ENCODE measurements at regions not wholly inside any gene's neighbourhood (a gene's known extent, or its start where the extent isn't known, plus 50 kb on each side); places are given as distances from the start of the nearest gene placed in this dataset.

DNA sequence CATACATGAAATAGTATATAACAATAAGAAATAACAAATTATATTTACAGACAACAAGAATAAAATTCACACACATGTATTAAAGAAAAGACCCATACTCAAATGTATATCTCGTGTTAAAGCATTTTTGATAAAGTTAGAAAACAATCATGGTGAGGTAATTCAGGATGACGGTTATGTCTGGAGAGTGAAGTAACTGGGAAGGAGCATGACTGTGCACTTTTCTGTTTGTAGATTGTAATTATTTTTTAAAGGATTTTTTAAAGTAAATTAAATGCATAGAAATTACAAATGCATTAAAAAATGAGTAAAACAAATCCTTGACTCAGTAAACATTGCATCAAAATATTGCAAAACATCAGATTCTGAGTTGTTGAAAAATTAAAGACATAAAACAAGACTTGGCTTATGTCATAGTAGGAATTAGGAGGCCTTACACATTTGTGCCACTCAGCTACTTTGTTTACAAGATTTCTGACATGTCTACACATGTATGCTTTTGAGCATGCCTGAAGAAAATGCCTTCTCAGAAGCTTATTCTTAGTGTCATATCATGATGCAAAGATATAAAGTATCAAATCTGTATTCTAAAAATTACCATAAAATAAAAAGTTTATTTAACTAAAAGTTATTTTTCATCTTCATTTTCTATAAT is 1325.1 kb downstream of the SLC16A7 start:
- no peak overlapping the region for H3K4me3 Mint-ChIP-seq
- WGBS (ENCODE audit: insufficient coverage): no CpG with 5 or more reads among the region's 2 CpGs
- no peak overlapping the region for H3K27ac Mint-ChIP-seq
- no peaks in the 10 kb centered on the region for H3K9me3 ChIP-seq (replicated peaks in 1 of 2; ENCODE audit: control insufficient read depth in 1 of 2, insufficient read depth in 1 of 2, low read length in 2 of 2)
- no peak overlapping the region for H3K27ac ChIP-seq (ENCODE audit: low read depth in 1 of 2, low read length in 2 of 2)
- no peaks in the 10 kb centered on the region for H3K79me2 ChIP-seq (ENCODE audit: insufficient read depth, low read length)
- no peaks in the 10 kb centered on the region for H3K4me1 ChIP-seq (ENCODE audit: control insufficient read depth in 1 of 2, insufficient read depth in 2 of 2, low read length in 2 of 2)
- H4K20me1 ChIP-seq (ENCODE audit: insufficient read depth, low read length): no peaks in the 10 kb centered on the region
- H3K36me3 ChIP-seq (replicated peaks in 1 of 2; ENCODE audit: control insufficient read depth in 1 of 2, insufficient read depth in 2 of 2, low read length in 2 of 2): no peaks in the 10 kb centered on the region
- TF ChIP-seq, protein P1, sequence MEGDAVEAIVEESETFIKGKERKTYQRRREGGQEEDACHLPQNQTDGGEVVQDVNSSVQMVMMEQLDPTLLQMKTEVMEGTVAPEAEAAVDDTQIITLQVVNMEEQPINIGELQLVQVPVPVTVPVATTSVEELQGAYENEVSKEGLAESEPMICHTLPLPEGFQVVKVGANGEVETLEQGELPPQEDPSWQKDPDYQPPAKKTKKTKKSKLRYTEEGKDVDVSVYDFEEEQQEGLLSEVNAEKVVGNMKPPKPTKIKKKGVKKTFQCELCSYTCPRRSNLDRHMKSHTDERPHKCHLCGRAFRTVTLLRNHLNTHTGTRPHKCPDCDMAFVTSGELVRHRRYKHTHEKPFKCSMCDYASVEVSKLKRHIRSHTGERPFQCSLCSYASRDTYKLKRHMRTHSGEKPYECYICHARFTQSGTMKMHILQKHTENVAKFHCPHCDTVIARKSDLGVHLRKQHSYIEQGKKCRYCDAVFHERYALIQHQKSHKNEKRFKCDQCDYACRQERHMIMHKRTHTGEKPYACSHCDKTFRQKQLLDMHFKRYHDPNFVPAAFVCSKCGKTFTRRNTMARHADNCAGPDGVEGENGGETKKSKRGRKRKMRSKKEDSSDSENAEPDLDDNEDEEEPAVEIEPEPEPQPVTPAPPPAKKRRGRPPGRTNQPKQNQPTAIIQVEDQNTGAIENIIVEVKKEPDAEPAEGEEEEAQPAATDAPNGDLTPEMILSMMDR (IDR thresholded peaks at IDR 0.05): no peak
- DNase-seq: no peak
- H3K4me1 Mint-ChIP-seq: no peaks in the 10 kb centered on the region
- no peaks in the 10 kb centered on the region for H3K27me3 ChIP-seq (ENCODE audit: control insufficient read depth in 2 of 2, insufficient read depth in 2 of 2, low read length in 2 of 2)
- H3K36me3 Mint-ChIP-seq: no peaks in the 10 kb centered on the region
- intact Hi-C loops (cut with micrococcal nuclease): no loop called here
- H3K4me2 ChIP-seq (replicated peaks; ENCODE audit: extremely low read depth, low read length, poor library complexity, severe bottlenecking): no peak overlapping the region
- H3K27me3 Mint-ChIP-seq (ENCODE audit: low read depth in 3 of 3): no peaks in the 10 kb centered on the region
- H3K9ac ChIP-seq (ENCODE audit: insufficient read depth, low read length, poor library complexity, severe bottlenecking): no peak overlapping the region
- no peak overlapping the region for H2AFZ ChIP-seq (ENCODE audit: insufficient read depth, low read depth, low read length, poor library complexity, severe bottlenecking)
- H3K9me3 Mint-ChIP-seq: peaks cover 0 to 3% (median 0%) of the 10 kb centered on the region in 7 donors
- no peak overlapping the region for H3K4me3 ChIP-seq (replicated peaks in 1 of 3; ENCODE audit: low read depth in 2 of 3, low read length in 3 of 3)

DNA sequence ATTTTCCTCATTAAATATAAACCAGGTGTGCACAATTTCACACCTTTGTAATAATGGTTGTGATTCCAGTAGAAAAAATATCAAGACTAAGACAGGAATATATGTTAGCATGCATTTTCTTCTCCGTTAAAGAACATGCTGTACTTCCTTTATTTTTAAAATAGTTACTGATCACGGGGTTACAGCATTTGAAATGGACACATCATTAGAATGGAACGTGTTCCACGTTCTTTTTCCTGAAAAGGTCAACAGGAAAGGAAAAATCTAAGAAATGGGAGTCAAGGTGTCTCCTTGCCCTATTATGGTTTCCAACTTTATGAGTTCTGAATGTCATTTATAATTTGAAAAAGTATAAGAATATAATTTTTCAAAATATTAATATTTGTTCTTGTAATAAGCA is 1325.7 kb downstream of the SLC16A7 start:
- H4K20me1 ChIP-seq (ENCODE audit: insufficient read depth, low read length): no peaks in the 10 kb centered on the region

More for the DNA sequence above, 1325.7 kb downstream of the SLC16A7 start:
- H3K9me3 Mint-ChIP-seq: peaks cover 0 to 3% (median 0%) of the 10 kb centered on the region in 7 donors
- intact Hi-C loops (cut with micrococcal nuclease): no loop called here
- H3K36me3 Mint-ChIP-seq: no peaks in the 10 kb centered on the region
- H3K4me1 Mint-ChIP-seq: no peaks in the 10 kb centered on the region
- Histone ChIP-seq H3K4me3 (replicated peaks in 1 of 3; ENCODE audit: low read depth in 2 of 3, low read length in 3 of 3) (no peak overlapping the region), H3K27me3 (ENCODE audit: control insufficient read depth in 2 of 2, insufficient read depth in 2 of 2, low read length in 2 of 2) (no peaks in the 10 kb centered on the region), H3K4me1 (ENCODE audit: control insufficient read depth in 1 of 2, insufficient read depth in 2 of 2, low read length in 2 of 2) (no peaks in the 10 kb centered on the region), H3K9ac (ENCODE audit: insufficient read depth, low read length, poor library complexity, severe bottlenecking) (no peak overlapping the region), H3K9me3 (replicated peaks in 1 of 2; ENCODE audit: control insufficient read depth in 1 of 2, insufficient read depth in 1 of 2, low read length in 2 of 2) (no peaks in the 10 kb centered on the region), H3K79me2 (ENCODE audit: insufficient read depth, low read length) (no peaks in the 10 kb centered on the region), H2AFZ (ENCODE audit: insufficient read depth, low read depth, low read length, poor library complexity, severe bottlenecking) (no peak overlapping the region), H3K36me3 (replicated peaks in 1 of 2; ENCODE audit: control insufficient read depth in 1 of 2, insufficient read depth in 2 of 2, low read length in 2 of 2) (no peaks in the 10 kb centered on the region), H3K4me2 (replicated peaks; ENCODE audit: extremely low read depth, low read length, poor library complexity, severe bottlenecking) (no peak overlapping the region), H3K27ac (ENCODE audit: low read depth in 1 of 2, low read length in 2 of 2) (no peak overlapping the region)
- H3K27me3 Mint-ChIP-seq (ENCODE audit: low read depth in 3 of 3): no peaks in the 10 kb centered on the region
- no peak overlapping the region for H3K4me3 Mint-ChIP-seq
- H3K27ac Mint-ChIP-seq: no peak overlapping the region
- no peak for DNase-seq
- TF ChIP-seq, protein P1 (IDR thresholded peaks at IDR 0.05): no peak
- no CpG with 5 or more reads among the region's 4 CpGs for WGBS (ENCODE audit: insufficient coverage)

Data from CD14-positive monocyte (primary cell).